ENCODE measurements at regions not wholly inside any gene's neighbourhood (a gene's known extent, or its start where the extent isn't known, plus 50 kb on each side); places are given as distances from the start of the nearest gene placed in this dataset.
A peak's percentile ranks its signal among the peaks of the same experiment; 100 is the strongest.

DNA sequence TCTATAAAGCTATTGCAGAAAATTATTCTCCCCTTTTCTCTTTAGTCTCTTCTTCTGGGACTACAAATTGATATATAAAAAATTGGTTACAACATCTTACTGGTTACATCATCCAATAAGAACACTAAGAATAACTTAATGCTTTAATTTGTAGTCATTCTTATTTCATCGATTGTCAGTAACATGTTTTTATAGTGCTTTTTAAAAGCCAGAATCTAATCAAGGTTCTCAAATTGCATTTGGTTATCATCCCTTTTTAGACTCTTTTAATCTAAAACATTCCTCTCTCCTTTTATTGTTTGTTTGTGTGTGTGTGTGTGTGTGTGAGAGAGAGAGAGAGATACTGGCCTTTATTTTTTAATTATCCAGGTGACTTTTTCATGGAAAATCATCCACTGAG, 377.1 kb upstream of the MEIS1 start:
- H3K27ac ChIP-seq, result no peak overlapping the region
- no peak for DNase-seq (ENCODE audit: low read depth, low spot score)

DNA sequence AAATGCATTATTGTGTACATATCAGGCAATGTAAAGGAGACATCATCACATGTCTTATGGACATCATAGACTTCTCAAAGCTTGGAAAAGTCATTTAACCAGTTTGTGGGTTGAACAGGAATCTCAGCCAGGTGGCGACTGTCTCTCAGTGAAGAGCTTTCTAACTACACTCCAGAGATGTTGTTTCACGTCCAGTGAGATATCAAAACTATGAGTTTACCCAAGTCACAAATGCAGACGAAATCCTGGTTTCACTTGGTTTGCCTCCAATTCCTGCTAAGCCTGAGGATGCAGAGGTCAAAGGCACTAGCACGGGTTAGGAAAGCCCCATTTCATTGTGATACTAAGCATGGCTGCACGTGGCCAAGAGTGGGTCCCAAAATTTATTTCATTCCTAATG, 384.5 kb upstream of the MEIS1 start:
- no peak overlapping the region for H3K27ac ChIP-seq
- no peak for DNase-seq (ENCODE audit: low read depth, low spot score)

DNA sequence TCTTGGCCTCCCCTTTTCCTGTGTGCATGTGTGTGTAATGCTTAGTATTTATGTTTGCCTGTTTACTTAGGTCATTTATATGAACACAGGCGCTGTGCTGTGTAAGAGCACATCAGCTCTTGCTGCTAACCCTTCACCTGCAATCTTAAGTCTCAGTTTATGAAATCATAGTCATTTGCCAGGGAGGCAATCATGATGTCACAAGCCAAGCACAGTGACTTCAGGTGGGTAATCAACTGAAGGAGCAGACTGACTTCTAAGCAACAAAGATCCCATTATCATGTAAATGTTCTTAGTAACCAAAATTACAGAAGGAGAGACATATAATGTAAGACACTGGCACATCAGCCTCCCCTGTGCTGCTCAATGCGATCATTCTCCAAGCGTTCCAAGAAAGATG, 386.3 kb upstream of the MEIS1 start:
- DNase-seq (ENCODE audit: low read depth, low spot score), result no peak
- no peak overlapping the region for H3K27ac ChIP-seq

DNA sequence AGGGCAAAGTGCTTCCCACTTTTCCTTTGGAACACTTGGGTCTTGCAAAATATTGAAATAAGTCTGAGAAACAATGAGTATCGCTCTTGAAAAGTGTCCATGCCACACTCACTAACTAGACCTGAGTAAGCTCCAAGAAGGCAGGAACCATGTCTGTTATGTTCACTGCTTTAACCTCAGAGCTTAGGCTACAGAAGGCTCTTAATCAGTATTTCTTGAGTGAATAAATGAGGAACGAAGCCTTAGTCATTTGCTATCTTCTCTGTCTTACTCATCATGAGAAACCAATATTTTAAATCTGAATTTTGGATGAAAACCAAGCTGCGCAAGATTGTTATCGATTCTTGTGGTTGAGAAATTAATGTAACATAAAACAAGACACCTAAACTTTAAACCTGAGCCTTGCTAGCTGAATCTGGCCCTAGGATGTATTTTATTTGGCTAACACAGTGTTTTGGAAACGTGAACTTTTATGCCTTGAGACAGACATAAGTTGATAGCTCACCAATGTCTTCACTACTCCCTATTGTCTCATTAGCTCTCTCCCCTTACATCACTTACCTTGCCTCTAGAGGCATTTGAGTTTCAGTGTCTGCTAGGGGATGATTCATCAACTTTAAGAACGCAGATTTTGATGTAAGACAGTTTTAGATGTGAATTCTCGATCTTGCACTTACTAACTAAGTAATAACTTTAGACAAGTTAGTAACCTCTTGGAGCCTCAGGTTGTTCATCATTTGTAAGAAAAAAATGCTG, 392.8 kb upstream of the MEIS1 start:
- H3K27ac ChIP-seq, result no peak overlapping the region
- no peak for DNase-seq (ENCODE audit: low read depth, low spot score)

DNA sequence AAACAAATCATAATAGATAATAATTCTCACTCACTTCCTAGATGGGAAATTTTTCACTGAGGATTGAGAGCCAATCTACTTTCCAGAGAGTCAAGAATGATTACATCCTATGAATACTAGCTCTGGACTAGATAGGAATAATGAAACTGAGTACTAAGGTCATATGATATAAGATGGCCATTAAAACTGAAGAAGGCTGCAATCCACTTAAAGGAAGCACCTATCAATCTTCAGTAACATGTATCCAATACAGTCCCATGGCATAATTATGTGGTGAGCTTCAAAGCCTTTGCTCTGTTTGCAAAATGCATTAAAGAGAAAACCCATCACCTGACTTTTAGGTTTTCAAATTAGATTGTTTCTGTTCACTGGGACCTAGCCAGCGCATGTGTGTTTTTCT, 398.0 kb upstream of the MEIS1 start:
- no peak overlapping the region for H3K27ac ChIP-seq
- DNase-seq (ENCODE audit: low read depth, low spot score), result no peak

DNA sequence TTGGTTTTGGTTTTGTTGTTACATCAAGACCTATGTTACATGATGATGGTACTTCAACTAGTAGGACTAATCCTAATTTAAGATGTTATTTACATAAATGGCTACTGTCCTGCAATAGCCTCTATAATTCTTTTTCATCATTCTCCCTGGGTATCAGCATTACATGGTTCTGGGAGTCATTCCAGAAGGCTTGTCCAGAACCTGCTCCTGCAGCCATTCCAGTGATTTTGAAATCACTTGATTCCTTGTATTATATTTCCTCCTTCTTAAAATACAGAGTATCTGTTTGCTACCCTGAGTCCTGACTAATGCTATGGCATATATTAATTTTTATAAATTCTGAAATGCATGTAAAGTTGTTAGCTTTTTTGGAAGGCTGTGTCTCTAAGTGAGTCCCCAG, 400.5 kb upstream of the MEIS1 start:
- no peak overlapping the region for H3K27ac ChIP-seq
- no peak for DNase-seq (ENCODE audit: low read depth, low spot score)

DNA sequence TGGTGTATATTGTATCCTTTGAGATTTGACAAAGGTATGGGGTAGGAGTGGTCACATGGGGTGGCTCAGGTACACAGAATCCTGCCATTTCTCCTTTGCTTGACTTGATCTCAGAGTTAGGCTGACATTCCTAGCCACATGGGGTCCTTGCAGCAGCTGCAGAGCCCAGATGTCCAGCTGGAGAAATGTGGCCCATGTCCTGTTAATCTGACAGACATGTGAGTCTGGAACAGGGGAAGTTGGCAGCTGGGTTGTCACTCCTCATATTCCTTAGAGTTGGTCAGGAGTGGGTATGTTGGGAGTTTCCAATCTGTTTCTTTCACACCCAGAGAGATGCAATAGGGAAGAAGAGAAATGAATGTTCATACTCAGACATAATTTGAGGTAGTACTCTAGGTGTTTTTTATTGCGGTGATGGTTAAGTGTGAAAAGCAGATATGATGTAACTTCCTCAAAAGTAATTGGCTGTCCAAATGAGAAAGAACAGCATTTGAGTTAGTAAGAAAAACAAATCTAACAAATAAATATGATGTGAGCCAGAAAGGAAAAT, 402.6 kb upstream of the MEIS1 start:
- no peak for DNase-seq (ENCODE audit: low read depth, low spot score)
- no peak overlapping the region for H3K27ac ChIP-seq

DNA sequence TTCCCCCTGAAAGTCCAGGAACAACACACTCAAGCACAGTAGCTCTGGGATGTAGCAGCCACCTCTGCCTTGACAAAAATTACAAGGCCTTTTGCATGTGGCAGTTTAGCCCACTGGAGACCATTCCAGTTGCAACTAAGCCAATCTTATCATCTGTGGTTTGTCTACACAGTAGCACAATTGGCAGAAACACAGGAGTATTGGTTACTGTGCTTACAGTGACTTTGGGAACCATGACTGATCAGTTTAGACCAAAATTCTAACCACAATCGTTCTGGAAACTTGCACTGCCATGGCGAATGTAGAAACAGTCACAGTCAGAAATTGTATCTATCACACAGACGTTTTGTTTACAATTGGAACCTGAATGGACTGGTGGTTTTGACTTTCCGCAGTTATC, 403.7 kb upstream of the MEIS1 start:
- no peak overlapping the region for H3K27ac ChIP-seq
- no peak for DNase-seq (ENCODE audit: low read depth, low spot score)

DNA sequence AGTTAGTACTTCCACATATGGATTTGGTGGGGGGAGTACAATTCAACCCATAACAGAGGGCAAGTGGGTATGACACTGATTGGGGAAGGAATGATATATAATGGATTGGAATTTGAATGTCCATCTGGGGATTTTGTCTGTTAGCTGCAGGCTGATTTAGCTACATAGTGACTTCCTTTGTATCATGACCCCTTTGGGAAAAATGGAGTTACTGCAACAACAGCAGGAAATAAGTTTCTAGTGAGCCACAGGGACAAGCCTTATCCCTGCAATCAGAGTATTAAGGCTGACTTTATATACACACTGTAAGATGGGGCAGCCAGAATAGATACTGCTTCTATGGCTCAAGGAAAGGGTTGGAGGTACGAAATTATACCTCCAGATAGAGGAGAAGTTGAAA, 404.4 kb upstream of the MEIS1 start:
- no peak for DNase-seq (ENCODE audit: low read depth, low spot score)
- H3K27ac ChIP-seq, result no peak overlapping the region

DNA sequence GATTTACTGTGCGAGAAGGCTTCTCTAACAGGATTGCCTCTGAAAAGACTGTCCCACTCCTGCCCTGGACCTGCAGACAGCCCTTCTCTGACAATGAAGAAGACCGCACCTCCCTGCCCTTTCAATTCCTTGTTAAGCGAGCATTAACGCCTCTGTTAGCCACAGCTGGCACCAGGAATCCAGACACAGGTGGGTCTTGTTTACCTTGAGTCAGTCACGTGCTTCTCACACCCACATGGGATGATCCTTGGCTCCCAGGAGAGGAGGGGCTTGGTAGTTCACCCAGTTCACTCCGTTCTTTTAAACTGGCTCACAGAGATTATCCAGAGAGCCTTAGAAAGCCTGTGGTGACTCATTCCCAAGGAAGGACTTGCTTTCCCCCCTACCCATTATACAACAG, 410.5 kb upstream of the MEIS1 start:
- DNase-seq (ENCODE audit: low read depth, low spot score), result peak; percentile 29
- H3K27ac ChIP-seq, result no peak overlapping the region

DNA sequence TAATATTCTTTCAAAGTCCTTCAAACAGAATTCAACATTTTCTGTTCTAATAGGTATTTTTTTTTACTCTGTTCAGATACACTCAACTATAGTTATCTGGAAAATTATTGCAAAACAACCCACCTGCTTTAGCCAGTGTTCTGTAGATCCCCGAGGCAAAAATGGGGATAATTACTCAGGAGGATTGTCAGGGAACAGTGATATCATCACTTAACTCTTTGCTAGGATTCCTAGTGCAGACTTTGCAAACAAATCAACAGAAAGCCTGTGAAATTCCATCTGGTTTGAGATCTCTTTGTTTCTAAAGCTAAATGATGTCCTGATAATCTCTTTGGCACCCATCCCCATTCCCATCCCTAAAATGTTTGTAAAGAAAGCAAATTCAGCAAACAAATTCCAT, 413.6 kb upstream of the MEIS1 start:
- H3K27ac ChIP-seq, result no peak overlapping the region
- no peak for DNase-seq (ENCODE audit: low read depth, low spot score)

DNA sequence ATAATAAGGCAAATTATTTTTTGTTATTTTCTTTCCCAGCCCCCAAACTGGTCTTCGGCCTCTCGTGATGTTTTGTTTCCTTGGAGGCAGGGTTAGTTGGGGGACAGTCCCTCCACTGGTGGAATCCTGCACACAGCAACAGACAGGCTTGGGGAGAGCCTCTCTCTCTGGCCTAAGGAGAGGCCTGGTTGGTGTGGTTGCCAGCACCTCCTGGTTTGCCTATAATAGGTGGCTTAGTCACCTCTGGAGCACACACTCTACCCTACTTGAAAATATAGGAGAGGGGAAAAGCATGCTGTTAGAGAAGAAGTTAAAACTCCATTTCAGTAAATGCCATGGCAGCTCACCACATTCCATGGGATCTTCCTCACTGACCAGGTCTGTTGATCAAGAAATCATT, 417.2 kb upstream of the MEIS1 start:
- no peak for DNase-seq (ENCODE audit: low read depth, low spot score)
- H3K27ac ChIP-seq, result no peak overlapping the region

DNA sequence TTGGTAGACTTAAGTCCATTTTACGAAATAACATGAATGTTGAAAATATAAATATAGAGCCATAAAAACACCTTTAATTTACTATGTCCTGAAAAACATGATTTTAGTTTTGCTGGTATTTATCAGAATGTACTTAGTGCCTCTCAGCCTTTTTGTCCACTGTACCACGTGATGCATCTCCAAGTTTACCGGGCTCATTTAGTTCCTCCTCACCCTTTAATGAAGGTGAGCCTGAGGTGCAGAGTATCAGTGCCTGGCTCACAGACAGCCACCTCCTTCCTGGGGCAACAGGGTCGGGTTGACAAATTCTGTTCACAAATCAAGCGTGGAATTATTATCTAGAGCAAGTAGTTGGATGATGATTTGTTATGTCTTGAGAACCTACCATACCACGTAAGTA, 420.5 kb upstream of the MEIS1 start:
- no peak overlapping the region for H3K27ac ChIP-seq
- DNase-seq (ENCODE audit: low read depth, low spot score), result no peak

DNA sequence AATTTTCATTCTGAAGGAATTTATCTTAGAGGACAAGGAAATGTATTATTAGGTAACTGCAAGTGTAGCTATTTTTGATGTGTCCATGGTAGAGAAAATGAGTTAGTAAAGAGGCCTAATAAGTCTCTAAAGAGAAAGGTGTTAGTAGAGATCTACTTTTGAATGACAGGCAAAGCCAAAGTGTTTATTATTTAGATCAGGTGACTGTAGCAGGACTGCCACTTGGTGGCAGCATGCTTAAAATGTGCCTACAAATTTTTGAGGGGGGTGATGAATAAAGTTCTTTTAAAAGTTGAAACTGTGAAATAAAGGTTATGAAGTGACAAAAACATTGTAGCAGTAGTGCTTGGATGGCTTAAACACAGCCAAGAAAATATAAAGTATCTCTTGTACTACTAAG, 421.5 kb upstream of the MEIS1 start:
- no peak overlapping the region for H3K27ac ChIP-seq
- DNase-seq (ENCODE audit: low read depth, low spot score), result no peak

DNA sequence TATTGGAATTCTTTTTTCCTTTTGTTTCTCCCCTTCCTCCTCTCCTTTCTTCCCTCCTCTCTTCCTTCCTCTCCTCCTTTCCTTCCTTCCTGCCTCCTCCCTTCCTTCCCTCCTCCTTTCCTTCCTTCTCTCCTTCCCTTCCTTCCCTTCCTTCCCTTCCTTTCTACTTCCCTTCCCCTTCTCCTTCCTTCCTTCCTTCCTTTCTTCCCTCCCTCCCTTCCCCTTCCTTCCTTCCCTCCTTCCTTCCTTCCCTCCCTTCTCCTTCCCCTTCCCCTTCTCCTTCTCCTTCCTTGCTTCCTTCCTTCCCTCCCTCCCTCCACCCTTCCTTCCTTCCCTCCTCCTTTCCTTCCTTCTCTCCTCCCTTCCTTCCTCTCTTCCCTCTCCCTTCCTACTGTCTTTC, 431.0 kb upstream of the MEIS1 start:
- H3K27ac ChIP-seq, result no peak overlapping the region
- DNase-seq (ENCODE audit: low read depth, low spot score), result no peak

DNA sequence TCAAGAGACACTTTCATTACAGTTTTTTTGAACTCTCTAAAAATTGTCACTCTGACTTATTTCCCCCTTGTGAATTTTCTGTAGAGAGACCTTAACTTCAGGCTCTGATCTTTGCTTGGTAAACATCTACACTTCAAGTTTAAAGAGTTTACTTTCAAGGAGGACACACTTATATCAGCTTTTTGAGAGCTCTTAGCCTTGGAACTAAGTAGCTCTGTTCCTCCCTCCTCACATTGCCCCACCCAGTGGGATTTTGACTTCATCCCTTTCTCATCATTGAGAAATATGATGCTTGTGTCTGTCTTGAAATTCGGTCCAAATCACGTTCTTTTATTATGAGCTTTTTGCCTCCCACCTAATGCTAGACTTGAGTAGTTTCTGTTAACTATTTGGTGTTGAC, 433.4 kb upstream of the MEIS1 start:
- DNase-seq (ENCODE audit: low read depth, low spot score), result no peak
- H3K27ac ChIP-seq, result no peak overlapping the region

DNA sequence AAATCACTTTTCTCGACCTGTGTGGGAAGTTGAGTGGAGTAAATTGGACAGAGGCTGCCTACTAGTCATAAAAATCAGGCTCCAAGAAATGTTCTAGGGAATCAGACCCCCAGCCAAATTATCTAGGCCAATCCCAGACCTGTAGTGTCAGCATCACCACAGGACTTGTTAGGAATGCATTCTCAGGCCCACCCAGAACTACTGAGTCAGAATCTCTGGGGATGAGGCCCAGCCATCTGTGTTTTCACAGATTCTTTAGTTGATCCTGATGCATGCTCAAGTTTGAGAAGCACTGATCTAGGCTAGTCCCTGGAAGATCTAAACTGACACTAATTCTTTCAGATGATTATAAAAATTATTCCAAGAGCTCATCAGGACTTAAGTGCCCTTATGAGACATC, 434.0 kb upstream of the MEIS1 start:
- no peak for DNase-seq (ENCODE audit: low read depth, low spot score)

DNA sequence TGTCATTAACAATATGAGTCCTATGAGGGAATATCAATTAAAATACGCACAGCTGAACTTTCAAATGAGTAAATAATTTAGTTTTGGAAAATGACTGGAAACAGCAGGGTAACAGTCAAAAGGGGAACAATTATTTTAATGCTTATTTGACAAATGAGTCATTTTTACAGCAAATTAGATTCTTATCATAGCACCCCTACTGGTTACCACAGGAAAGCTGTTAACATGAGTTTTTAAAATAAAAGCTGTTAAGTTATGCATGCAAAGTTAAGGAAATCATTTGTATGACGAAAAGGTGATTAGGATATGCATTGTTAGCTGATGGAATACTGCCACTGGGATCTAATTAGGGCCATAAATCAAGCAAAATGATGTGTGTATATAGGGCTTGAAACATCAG, 435.1 kb upstream of the MEIS1 start:
- no peak overlapping the region for H3K27ac ChIP-seq
- no peak for DNase-seq (ENCODE audit: low read depth, low spot score)

More for the DNA sequence above, 434.0 kb upstream of the MEIS1 start:
- no peak overlapping the region for H3K27ac ChIP-seq

DNA sequence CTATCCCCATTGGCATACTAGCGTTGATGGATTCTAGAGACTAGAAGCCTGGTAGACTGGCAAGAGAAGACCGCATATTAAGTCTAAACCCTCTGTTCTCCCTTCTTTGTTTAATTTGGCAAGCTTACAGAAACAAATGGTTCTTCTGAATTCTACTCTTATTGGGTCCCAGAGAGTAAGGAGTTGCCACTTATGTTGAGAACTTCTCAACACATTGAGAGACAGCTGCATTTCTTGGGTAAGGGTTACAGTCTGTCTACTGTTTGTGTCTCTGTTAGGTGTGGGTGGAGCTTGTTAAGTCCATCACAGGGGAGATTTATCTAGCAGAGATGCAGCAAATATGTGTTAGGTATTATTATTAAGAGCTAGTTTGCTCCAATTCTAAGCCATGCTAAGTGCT, 435.8 kb upstream of the MEIS1 start:
- no peak for DNase-seq (ENCODE audit: low read depth, low spot score)
- H3K27ac ChIP-seq, result no peak overlapping the region

DNA sequence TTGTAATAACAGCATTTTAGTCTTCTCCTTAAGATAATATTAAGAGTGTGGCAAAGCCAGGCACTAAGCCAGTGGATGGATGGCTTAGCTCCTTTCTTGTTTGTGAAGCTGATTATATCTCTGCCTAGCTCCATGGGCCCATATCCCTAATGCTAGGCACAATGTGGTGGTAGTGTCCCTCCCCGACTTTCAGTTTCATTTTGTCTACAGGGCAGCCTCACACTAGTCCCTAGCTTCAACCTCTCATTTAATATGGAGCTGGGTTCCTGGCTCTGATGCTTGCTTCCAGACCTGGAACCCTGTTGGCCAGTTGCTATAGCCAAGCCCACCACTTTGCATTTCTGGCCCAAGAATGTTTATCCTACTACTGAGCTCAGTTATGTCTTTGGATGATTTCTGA, 437.0 kb upstream of the MEIS1 start:
- H3K27ac ChIP-seq, result no peak overlapping the region
- no peak for DNase-seq (ENCODE audit: low read depth, low spot score)

DNA sequence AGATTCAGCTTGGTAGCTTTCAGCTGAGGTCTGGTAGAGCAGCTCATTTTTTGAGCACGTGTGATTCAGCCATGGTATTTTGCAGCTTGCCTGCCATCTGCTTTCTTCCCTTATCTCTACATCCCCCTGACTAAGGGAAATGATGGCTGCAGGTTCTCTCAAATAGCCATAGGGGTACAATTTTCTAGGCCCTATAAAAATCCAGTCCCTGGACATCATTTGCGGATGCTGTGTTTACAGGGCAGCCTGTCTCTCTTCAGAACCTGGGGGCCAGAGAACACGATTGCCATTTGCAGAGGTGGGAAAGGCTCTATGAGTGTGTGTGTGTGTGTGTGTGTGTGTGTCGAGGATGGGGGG, 442.7 kb upstream of the MEIS1 start:
- no peak for DNase-seq (ENCODE audit: low read depth, low spot score)
- H3K27ac ChIP-seq, result no peak overlapping the region

DNA sequence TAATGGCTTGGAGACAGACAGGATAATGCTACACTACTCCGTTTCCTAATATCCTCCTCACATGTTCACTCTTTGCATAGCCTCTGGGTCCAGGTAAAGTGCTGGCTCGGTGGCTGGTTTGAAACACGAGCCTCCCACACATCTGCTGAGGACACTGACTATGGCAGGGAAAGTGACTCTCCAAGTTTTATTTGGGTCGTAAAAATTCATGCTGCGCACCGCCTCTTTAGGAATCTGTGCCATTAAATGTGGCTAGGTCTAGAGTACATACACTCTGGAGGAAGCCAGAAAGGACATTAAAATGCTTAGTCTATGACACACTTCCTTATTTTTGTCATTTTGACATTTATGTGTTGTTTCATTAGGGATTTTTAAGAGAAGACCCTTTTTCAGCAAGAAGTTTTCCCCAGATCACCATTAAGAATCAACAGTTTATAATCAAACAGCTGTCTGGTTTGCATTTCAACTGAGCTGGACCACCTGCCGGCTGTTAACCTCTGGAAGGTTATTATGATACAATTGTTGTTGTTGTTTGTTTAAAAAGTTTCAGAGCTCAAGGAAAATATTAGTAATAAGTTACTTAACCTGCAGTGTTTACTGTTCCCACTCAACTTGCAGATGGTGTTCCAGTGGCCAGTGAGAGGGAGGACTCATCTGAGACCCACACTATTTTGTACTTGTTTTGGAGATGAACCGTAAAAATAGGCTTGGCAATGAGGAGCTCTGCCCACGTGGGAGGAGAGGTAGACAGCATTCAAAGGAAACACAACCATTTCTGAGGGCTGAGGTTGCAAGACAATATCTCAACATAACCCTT, 443.3 kb upstream of the MEIS1 start:
- no peak overlapping the region for H3K27ac ChIP-seq
- no peak for DNase-seq (ENCODE audit: low read depth, low spot score)

All from epithelial cell of prostate (primary cell).